Inflammatory macrophage treated with lipopolysaccharide for 1 hour (primary cell): ENCODE measurements at regions not wholly inside any gene's neighbourhood (a gene's known extent, or its start where the extent isn't known, plus 50 kb on each side); places are given as distances from the start of the nearest gene placed in this dataset.

Source experiments
- DNase-seq, 2 donors: peaks; one replicate each; pipeline ENCODE4 v3.0.0-alpha.2; 2020 to 2022

DNA sequence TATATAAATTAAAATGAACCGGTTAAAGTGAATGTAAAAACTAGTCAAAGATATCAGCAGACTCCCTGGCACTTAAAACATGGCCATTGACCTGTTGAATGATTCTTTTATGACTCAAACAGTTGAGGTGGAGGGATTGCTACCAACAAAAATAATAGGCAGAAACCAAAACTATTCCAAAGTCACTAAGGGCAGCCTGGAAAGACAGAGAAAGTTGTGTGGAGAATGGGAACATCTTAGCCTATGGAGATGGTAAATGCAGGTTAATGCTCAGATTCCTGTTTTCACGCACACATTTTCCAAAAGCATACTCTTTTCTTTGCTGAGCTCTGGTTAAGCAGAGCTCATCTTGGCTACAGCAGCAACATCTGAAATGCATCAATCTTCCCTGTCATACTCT, 553.5 kb downstream of the HACE1 start:
- no peak for DNase-seq

DNA sequence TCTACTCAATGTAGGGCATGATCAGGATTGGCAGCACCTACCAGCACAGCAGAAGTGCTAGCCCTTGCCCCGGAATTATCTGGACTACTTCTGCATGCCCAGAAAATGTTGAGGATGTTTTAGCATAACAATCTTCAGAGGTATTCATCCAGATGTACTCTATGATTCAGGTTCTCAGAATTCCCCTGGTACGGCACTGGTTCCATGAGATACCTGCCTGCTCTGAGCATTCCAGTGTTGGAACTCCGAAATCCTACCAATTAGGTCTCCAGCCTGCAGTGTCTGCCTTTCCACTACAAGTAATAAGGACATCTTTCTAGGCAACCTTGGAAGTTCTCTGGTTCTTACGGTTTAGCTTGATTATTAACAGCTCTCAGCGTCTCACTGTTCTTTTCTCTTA, 554.5 kb downstream of the HACE1 start:
- DNase-seq = no peak

DNA sequence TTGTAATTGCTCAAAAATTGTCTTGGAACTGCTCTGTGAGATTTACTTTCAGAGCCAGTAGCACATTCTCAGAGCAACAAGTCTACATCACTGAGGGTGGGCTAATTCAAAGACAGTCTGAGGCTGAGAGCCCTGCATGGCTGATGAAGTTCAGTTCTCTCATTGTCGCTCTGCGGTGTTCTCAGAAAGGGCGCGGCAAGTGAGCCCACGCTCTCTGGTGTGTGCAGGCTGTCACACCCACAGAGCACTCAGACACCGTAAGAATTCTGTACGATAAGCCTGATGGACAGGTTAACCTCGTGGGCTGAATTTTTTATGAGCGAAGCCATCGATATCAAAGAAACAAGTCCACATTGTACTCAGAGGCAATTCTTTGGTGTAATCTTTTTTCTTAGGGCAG, 557.8 kb downstream of the HACE1 start:
- no peak for DNase-seq

DNA sequence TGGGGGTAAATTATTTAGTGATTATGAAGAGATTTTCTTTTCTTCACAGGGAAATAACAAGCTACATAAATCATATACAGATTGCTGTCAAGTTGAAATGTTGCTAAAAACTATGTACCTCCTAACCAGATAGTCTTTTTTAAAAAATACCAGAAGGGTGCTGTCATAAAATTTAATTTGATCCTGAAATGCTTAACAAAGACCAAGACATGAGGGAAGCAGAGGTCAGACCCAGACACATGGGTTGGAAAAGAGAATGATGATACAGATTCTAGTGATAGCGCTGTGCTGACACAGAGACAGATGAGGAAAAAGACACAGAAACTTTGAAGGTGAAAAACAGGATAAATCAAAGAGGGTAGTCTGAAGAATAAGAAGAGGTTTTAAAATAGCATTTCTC, 573.1 kb downstream of the HACE1 start:
- no peak for DNase-seq

DNA sequence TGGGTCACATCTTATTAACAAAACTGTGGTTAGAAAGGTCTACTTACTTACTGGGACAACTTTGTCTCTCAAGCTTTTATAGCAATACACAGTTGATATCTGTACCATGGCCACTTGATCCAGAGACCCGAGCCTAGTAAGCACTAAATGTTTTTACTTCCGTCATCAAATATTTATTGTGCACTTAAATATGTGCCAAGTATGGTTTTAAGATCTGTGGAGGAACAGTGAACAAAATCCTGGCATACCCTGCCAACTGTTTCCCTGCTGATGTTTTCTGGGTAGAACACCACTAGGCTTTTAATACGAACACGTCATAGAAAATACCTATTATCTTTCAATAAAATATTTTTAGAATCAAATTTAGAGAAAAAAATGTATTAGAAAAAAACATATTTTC, 574.8 kb downstream of the HACE1 start:
- DNase-seq = no peak

DNA sequence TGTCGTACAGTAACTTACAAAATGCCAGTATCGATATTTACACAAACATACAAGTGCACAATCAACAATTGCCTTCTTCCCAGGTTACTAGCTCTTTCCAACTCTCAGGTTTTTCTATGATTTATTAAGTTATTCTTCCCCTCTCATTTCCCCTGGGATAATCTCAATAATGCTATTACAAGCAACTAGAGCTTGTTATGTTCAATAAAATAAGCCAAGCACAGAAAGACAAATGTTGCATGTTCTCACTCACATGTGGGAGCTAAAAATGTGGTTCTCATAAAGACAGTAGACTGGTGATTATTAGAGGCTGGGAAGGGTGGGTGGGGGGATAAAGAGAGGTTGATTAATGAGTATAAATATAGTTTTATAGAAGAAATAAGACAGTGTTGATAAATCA, 577.1 kb downstream of the HACE1 start:
- no peak for DNase-seq

DNA sequence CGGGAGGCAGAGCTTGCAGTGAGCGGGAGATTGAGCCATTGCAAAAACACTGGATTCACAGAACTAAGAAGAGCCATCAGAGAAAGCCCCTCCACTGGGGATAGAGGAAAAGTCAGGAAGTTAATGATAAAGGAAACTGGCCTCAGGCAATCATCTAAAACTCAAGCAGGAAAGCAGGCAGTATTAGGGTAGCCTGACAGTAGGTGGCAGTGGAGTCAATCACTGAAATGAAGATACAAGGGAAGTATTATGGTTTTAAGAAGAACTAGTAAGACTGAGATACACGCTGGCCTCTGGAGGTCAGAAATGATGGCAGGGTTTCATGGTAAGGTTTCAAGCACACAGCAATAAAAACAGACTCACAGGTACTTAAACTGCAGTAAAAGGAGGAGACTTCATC, 578.3 kb downstream of the HACE1 start:
- DNase-seq = peak; percentile 2 to 7

DNA sequence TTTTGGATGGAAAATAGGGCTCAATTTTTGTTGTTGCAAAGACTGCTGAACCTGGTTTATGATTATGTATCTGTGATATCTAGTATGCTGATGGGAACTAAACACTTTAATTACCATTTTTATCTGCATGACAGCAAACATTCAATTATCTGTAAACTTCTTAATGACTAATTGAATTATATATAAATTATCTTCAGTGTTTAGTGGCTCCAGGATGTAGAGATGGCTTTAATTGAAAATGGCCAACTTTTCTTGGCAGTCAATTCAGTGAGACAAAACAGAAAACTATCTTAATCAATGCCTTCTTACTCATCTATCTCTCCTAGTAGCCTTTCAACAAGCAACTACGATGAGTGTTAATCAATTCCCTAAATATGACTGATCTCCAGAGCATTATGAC, 591.3 kb downstream of the HACE1 start:
- DNase-seq = no peak

DNA sequence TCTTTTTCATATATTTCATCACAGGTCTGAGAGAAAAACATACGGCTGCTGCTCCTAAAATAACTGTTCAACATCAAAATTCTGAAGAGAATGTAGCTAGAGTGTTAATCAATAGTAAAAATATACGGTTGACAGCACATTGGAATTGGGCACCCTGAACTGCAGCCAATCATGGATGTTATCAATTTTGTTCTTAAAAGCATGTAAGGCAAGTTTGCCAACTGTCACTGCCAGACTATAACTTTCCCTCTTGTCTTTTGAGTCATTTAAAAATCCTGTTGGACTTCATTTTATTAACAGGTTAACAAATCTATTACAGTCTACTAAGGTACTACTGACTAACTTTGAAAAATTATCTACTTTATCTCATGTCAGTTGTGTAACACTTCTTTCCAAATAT, 592.8 kb downstream of the HACE1 start:
- no peak for DNase-seq

DNA sequence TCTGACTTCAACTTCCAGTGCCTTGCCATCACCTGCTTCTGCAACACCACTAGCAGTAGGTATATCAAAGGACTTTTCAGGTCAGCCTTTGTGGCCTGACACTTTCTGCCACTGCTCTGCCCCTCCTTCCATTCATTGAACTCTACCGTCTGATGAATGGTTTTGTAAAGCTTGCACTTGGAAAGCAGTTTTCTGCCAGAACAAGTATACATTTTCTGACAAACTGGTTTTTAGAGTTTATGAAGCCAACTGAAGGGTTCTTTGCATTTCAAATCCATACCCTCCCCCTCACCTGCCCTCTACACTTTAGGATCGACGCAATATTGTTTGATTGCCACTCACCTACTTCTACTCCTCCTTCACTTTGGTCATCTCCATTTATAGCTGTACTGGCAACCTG, 603.1 kb downstream of the HACE1 start:
- no peak for DNase-seq

DNA sequence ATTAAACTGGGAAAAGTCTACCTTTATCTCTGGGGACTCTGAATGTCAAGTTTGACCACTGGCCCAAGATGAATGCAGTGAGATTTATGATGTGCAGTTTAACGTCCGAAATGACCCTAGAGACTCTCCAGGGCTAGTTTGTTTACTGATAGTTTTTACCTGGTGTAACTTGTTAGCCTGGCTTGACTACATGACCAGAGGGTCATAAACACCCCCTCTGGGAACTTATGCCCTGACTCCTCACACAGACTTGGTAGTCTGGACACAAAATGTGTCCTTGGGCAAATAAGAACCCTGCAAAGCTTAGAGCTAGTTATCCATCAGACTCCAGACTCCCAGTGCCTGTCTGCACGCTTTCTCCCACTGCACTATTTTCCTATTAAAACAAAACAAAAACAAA, 606.5 kb downstream of the HACE1 start:
- DNase-seq = no peak

DNA sequence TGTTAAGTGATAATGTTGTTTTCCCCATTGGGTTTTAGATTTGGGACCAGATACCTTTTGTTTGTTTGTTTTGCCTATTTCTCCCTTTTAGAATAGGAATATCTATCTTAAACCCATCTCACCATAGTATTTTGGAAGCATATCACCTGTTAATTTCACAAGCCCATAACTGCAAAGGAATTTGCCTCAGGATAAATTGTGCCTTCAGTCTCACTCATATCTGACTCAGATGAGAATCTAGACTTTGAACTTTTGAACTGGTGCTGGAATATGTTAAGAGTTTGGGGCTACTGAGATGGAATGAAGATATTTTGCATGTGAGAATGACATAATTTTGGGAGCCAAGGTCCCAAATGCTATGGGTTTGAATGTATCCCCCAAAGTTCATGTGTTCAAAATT, 607.4 kb downstream of the HACE1 start:
- no peak for DNase-seq

DNA sequence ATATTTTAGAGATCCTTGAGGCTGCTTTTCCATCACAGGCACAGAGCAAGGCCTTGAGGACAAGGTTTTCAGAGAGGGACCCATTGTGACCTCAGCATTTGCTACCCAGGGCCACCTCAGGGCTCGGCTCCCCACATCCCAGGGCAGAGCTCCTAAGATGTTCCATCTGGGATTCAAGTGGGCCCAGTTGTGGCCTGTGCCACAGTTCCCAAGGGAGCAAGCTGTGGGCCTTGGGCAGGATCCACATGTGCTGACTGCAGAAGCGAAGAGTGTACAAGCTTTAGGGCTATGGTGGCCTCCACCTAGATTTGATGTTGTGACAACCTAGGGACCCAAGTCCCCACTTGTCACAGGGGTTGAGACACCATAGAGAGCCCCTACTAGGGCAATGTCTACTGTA, 608.1 kb downstream of the HACE1 start:
- DNase-seq = no peak

DNA sequence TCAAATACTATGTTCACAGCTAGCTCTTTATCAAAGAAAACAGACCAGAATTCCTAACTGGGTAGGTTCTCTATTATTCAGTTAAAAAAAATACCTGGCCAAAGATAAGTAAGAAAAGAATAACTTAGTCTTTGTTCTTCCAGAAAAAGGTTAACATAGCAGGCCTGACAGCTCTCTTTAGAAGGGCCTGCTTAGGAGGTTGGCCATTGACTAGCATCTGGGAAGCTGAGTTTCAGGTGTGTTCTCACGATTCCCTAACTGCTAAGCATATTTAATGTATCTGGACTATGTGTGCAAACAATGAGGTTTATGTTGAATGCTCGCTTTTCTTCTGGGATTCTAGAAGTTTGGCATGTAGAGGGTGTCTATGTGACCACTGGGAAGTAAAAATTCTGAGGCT, 618.9 kb downstream of the HACE1 start:
- no peak for DNase-seq

DNA sequence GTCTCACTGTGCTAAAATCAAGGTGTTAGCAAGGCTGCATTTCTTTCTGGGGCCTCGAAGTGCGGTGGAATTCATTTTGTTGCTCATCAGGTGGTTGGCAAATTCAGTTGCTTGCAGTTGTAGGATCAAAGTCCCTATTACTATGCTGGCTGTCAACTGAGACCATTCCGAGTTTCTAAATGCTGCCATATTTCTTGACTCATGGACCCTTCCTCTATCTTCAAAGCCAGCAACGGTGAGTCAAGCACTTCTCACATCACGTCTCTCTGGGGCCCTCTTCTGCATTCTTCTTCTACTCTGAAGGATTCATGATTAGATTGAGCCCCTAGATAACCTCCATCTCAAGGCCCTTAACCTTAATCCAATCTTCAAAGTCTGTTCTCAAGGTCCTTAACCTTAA, 619.7 kb downstream of the HACE1 start:
- no peak for DNase-seq

DNA sequence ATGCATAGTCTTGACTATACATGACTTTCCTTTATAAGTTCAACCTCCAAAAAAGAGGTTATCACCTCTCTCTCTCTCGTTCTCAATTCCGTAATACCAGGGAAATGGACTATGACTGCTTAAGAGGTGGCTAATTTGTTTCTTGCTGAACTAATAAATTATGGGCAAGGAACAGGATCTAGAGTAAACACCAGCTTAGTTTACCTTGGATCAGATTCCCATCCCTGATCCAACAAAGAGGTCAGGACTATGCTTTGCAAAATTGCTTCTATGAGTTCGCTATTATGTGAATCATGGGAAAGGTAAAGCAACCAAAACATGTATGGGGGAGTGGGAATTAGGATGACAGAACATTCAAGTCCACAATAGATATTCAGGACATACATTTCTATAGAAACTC, 630.7 kb downstream of the HACE1 start:
- DNase-seq = no peak

DNA sequence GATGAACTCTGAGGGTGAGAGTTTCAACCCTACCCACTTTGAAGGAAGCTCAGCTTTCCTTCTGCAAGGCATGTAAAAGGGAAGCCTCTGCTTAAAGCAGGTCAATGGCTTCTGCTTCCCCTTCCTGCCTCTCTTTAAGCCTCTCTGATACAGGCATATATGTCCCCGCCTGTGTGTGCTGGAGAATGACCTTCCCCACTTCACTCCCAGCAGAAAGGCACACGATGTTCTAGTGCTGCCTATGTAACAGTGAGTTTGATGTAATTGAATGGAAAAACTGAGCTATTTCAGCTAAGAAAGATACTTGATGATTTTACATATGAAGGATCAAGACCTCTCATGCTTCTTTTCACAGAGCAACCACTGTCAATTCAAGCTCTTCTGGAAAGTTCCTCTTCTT, 632.2 kb downstream of the HACE1 start:
- no peak for DNase-seq

DNA sequence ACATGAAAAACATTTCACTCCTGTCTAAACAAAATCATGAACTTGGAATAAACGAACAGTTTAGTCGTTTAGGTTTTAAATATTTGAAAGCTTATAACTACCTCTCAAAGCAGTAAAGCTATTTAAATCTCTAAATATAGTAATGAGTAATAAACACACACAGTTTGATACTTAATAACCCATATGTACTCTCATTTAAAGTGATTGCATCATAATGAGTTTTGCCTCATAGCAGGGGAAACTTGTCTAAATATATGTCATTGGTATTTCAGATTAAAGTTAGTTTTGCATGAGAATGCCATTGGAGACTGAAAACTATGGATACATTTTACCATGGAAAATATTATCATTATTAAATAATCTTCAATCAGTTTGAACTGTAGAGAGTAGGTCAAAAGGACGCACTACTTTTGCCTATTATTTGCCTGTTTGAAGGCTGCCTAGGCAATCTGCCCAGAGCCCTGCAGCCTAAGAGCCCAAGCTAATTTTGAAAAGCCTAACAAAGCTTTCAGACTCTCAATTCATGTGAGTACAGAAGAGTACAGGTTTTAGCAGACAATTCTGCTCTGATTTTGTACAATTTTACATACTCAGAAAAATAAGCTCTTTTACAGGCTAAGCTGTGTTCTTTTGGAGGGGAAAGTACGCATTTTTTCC, 632.8 kb downstream of the HACE1 start:
- DNase-seq = no peak

DNA sequence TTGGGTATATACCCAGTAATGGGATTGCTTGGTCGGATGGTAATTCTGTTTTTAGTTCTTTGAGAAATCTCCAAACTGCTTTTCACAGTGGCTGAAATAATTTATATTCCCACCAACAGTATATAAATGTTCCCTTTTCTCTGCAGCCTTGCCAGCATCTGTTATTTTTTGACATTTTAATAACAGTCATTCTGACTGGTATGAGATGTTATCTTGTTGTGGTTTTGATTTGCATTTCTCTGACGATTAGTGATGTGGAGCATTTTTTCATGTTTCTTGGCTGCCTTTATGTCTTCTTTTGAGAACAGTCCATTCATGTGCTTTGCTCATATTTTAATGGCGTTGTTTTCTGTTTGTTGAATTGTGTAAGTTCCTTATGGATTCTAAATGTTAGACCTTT, 641.6 kb downstream of the HACE1 start:
- no peak for DNase-seq

DNA sequence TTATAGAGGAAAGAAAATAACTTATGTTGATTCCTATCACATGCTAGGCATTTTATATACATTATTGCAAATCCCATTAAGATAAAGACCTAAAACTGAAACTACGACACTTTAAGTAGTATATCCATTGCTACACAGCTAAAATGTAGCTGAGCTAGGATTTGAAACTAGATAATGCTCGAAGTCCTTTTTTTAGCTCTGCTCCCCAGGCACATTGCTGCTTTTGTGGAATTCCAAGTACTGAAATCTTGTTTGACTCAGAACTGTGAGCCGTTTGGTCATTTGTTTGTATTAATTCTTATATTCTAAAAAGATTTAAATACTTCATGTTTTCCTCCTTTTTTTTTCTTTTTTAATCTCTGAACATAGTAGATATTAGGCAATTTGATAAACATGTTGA, 644.8 kb downstream of the HACE1 start:
- no peak for DNase-seq

DNA sequence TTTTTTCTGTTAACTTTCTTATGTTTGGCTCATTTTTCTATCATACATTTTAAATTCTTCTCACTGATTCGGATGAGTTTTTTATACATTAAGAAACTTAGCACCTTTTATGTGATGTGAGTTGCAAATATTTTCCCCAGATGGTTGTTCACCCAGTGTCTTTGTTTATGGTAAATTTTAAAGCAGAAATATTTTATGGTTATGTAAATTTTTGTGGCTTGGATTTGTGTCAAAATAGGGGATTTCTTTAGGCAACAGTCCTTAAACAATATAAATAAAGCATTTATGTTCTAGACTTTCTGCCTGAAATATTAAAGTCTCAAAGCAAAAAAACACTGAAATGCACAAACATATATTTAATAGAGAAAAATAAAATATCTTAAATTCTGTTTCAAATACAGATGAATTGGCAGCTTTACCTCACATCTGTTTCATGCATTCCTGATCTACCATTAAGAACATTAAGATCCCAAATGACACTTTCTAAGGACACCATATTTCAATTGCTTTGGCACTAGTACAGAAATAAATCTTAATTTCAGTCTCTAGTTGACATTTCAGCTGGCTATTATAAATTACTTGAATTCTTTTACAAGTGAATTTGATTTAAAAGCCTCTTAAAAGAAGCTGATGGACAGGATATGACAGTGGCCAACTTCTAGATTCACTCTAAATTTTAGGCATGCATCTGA, 646.6 kb downstream of the HACE1 start:
- no peak for DNase-seq

DNA sequence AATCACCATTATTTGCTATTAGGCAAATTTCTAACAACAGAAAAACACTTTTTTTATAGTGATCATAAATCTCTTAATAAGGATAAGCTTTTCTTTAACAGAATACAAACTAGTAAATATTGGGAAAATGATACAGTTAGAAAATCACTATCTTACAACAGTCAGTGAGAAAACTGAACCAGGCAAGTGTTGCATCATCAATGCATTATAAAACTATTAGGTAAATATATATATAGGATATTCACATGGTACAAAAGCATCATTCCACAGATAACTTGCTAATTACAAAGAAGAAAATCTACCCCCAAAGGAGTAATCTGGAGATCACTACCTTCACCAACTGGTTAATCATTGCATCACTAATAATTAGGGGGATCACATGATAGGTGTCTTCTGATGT, 652.1 kb downstream of the HACE1 start:
- DNase-seq = no peak

DNA sequence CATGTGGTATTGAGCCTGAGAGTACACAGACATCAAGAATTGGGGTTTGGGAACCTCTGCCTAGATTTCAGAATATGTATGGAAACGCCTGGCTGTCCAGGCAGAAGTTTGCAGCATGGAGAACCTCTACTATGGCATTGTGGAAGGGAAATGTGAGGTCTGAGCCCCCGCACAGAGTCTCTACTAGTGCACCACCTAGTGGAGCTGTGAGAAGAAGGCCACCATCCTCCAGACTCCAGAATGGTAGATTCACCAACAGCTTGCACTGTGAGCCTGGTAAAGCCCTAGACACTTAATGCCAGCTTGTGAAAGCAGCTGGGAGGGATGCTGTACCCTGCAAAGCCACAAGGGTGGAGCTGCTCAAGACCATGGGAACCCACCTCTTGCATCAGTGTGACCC, 658.2 kb downstream of the HACE1 start:
- DNase-seq = no peak

DNA sequence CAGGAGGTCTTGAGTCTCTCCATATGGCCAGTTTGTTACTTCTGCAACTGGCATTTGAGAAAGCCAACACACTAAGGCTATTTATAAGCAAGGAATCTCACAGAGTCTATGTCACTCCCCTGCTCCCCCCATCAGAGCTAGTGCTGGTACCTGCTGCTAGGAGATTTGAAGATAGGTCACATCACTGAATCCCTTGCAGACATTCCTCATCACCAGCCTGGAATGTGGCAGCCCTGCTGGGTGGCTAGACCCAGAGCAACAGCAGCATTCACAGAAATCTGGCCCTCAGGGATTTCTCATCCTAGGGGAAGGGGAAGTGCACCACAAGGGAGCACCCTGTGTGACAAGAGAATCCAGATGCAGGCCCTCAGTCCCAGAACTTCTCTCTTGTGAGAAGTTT, 672.1 kb downstream of the HACE1 start:
- DNase-seq = no peak

DNA sequence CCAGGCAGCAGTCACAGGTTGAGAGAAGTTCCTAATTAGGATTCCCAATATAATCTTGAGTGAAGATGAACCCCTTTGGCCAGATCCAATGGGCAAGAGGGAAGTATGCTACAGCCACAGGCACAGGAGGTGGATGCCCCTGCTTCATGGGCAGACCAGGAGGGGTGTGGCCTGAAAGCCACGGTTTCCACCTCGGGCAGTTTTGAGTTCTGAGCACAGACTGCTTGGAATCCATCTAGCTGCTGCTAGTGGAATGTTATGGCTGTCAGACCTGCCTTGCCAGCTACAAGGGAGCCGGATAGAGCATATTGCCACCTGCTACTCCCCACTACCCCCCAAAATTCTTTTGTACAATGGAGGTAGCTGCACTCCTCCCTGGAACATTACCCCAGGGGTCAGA, 672.9 kb downstream of the HACE1 start:
- DNase-seq = no peak
